ENCODE measurements at regions not wholly inside any gene's neighbourhood (a gene's known extent, or its start where the extent isn't known, plus 50 kb on each side); places are given as distances from the start of the nearest gene placed in this dataset.

DNA sequence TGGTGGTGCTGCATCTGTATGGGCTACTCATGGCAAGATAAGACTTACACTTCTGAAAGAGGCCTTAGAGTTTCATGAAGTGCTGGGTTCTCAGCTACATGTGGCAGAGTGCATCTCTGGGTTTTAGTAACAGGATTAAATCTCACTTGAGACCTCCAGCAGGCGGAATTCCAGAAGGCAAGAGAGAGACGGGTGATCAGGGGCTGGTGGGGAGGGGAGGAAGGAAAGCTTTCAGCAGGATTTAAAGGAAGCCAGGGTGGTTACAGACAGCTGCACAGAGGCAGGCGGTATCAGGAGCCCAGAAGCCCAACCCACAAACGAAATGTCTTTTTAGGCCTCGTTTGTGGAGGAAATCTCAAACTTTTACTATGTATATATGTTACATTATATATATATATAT is 56.2 kb upstream of the CD82 start:
- Histone ChIP-seq H3K4me3 (replicated peaks in 1 of 4; ENCODE audit: control extremely low read depth in 1 of 4, insufficient read depth in 1 of 4, low read depth in 3 of 4, low read length in 4 of 4) (no peak overlapping the region), H3K36me3 (ENCODE audit: control insufficient read depth, insufficient read depth, low read length) (no peaks in the 10 kb centered on the region), H3K4me1 (ENCODE audit: control insufficient read depth, extremely low read depth, insufficient read depth, low read length) (no peaks in the 10 kb centered on the region), H3K4me2 (ENCODE audit: extremely low read depth, insufficient read depth, low read length) (no peak overlapping the region), H3K9ac (ENCODE audit: insufficient read depth, low read length) (no peak overlapping the region), H4K20me1 (ENCODE audit: control insufficient read depth, extremely low read depth, insufficient read depth, low read length) (no peaks in the 10 kb centered on the region), H3K27me3 (ENCODE audit: control insufficient read depth, insufficient read depth, low read length) (peaks cover 4% of the 10 kb centered on the region), H2AFZ (ENCODE audit: low read length) (no peak overlapping the region), H3K9me3 (ENCODE audit: control insufficient read depth, insufficient read depth, low read depth, low read length) (no peaks in the 10 kb centered on the region), H3K27ac (ENCODE audit: insufficient read depth, low read length) (no peak overlapping the region), H3K79me2 (ENCODE audit: control insufficient read depth, insufficient read depth, low read length) (no peaks in the 10 kb centered on the region)
- TF ChIP-seq EZH2 (IDR thresholded peaks at IDR 0.05; ENCODE audit: low read length, missing control alignments), result no peak
- TF ChIP-seq, protein P1, sequence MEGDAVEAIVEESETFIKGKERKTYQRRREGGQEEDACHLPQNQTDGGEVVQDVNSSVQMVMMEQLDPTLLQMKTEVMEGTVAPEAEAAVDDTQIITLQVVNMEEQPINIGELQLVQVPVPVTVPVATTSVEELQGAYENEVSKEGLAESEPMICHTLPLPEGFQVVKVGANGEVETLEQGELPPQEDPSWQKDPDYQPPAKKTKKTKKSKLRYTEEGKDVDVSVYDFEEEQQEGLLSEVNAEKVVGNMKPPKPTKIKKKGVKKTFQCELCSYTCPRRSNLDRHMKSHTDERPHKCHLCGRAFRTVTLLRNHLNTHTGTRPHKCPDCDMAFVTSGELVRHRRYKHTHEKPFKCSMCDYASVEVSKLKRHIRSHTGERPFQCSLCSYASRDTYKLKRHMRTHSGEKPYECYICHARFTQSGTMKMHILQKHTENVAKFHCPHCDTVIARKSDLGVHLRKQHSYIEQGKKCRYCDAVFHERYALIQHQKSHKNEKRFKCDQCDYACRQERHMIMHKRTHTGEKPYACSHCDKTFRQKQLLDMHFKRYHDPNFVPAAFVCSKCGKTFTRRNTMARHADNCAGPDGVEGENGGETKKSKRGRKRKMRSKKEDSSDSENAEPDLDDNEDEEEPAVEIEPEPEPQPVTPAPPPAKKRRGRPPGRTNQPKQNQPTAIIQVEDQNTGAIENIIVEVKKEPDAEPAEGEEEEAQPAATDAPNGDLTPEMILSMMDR (conservative IDR thresholded peaks at IDR 0.05 in 1 of 2, IDR thresholded peaks at IDR 0.05 in 1 of 2; ENCODE audit: low read depth in 1 of 2, low read length in 2 of 2), result no peak
- no peak for DNase-seq (ENCODE audit: low read depth in 2 of 2)

DNA sequence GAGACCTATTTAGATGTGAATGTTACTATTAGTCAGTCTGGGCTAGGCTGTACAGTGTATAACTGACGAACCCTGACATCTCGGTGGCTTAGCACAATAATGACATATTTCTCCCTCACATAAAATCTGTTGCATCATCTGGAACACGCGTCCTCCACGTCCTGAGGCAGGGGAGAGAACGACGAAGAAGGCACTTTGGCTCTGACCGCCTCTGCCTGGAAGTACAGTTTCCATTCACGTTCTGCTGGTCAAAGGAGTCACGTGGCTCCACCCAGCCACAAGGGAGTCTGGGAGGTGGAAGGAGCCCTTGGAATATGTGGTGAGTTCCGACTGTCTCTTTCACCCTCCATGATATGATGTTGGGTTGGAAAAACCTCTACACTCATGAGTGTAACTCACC is 55.1 kb upstream of the CD82 start:
- no peak overlapping the region for H3K4me2 ChIP-seq (ENCODE audit: extremely low read depth, insufficient read depth, low read length)
- no peak overlapping the region for H2AFZ ChIP-seq (ENCODE audit: low read length)
- no peak for TF ChIP-seq EZH2 (IDR thresholded peaks at IDR 0.05; ENCODE audit: low read length, missing control alignments)
- TF ChIP-seq, protein P1 (conservative IDR thresholded peaks at IDR 0.05 in 1 of 2, IDR thresholded peaks at IDR 0.05 in 1 of 2; ENCODE audit: low read depth in 1 of 2, low read length in 2 of 2), result no peak
- peaks cover 4% of the 10 kb centered on the region for H3K27me3 ChIP-seq (ENCODE audit: control insufficient read depth, insufficient read depth, low read length)
- H3K9me3 ChIP-seq (ENCODE audit: control insufficient read depth, insufficient read depth, low read depth, low read length), result no peaks in the 10 kb centered on the region
- no peaks in the 10 kb centered on the region for H4K20me1 ChIP-seq (ENCODE audit: control insufficient read depth, extremely low read depth, insufficient read depth, low read length)
- H3K79me2 ChIP-seq (ENCODE audit: control insufficient read depth, insufficient read depth, low read length), result no peaks in the 10 kb centered on the region
- no peaks in the 10 kb centered on the region for H3K36me3 ChIP-seq (ENCODE audit: control insufficient read depth, insufficient read depth, low read length)
- no peaks in the 10 kb centered on the region for H3K4me1 ChIP-seq (ENCODE audit: control insufficient read depth, extremely low read depth, insufficient read depth, low read length)
- no peak overlapping the region for H3K9ac ChIP-seq (ENCODE audit: insufficient read depth, low read length)
- DNase-seq (ENCODE audit: low read depth in 2 of 2), result no peak
- H3K4me3 ChIP-seq (replicated peaks in 1 of 4; ENCODE audit: control extremely low read depth in 1 of 4, insufficient read depth in 1 of 4, low read depth in 3 of 4, low read length in 4 of 4), result no peak overlapping the region
- H3K27ac ChIP-seq (ENCODE audit: insufficient read depth, low read length), result no peak overlapping the region

DNA sequence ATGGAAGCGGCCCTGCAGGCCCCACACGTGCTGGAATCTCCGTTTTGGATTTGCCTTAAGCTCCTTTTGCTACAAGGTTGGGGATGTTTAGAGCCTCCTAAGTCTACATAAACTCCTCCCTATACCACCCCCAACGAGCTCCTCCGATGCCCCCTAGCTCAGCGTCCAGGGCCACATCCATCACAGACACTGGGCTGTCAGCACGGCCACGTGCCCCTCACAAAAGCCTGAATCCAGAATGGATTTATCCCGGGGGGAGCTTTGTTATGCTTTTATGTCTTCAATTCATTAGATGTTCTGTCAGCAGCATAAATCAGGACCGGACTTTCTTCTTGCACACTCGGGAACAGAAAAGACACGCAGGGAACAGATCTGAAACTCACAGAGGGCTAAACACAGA is 52.6 kb upstream of the CD82 start:
- Histone ChIP-seq H3K9me3 (ENCODE audit: control insufficient read depth, insufficient read depth, low read depth, low read length) (no peaks in the 10 kb centered on the region), H3K4me2 (ENCODE audit: extremely low read depth, insufficient read depth, low read length) (no peak overlapping the region), H3K36me3 (ENCODE audit: control insufficient read depth, insufficient read depth, low read length) (no peaks in the 10 kb centered on the region), H3K4me3 (replicated peaks in 1 of 4; ENCODE audit: control extremely low read depth in 1 of 4, insufficient read depth in 1 of 4, low read depth in 3 of 4, low read length in 4 of 4) (no peak overlapping the region), H4K20me1 (ENCODE audit: control insufficient read depth, extremely low read depth, insufficient read depth, low read length) (no peaks in the 10 kb centered on the region), H3K79me2 (ENCODE audit: control insufficient read depth, insufficient read depth, low read length) (no peaks in the 10 kb centered on the region), H3K27me3 (ENCODE audit: control insufficient read depth, insufficient read depth, low read length) (peaks cover 6% of the 10 kb centered on the region), H2AFZ (ENCODE audit: low read length) (no peak overlapping the region), H3K4me1 (ENCODE audit: control insufficient read depth, extremely low read depth, insufficient read depth, low read length) (no peaks in the 10 kb centered on the region), H3K9ac (ENCODE audit: insufficient read depth, low read length) (no peak overlapping the region), H3K27ac (ENCODE audit: insufficient read depth, low read length) (no peak overlapping the region)
- no peak for TF ChIP-seq EZH2 (IDR thresholded peaks at IDR 0.05; ENCODE audit: low read length, missing control alignments)
- TF ChIP-seq, protein P1 (conservative IDR thresholded peaks at IDR 0.05 in 1 of 2, IDR thresholded peaks at IDR 0.05 in 1 of 2; ENCODE audit: low read depth in 1 of 2, low read length in 2 of 2), result no peak
- no peak for DNase-seq (ENCODE audit: low read depth in 2 of 2)

All from fibroblast of lung (primary cell).